SK-N-MC (cell line): ENCODE measurements at regions not wholly inside any gene's neighbourhood (a gene's known extent, or its start where the extent isn't known, plus 50 kb on each side); places are given as distances from the start of the nearest gene placed in this dataset.

Source experiments
- EZH2 ChIP-seq: fragments of 200-600 bp; sonication (generic); IDR thresholded peaks from one replicate; pipeline ENCODE4 v1.6.1; 2017; ENCODE audit warnings: antibody characterized with exemption
- POLR2AphosphoS5 ChIP-seq: IDR thresholded peaks from 2 replicates; pipeline ENCODE4 v1.6.1; 2012; ENCODE audit warnings: mild to moderate bottlenecking, low read depth, low read length, borderline replicate concordance

GRCh38 chr11:70640408-70640807, 242.1 kb downstream of the CTTN start:
- TF ChIP-seq POLR2AphosphoS5 (no peak), EZH2 (no peak)
